PC-9 (cell line): ENCODE measurements at regions not wholly inside any gene's neighbourhood (a gene's known extent, or its start where the extent isn't known, plus 50 kb on each side); places are given as distances from the start of the nearest gene placed in this dataset.

Source experiments
- BruUV-seq: library from RNA; stranded (reverse); fragments of 400-500 nt; replicated peaks from 2 replicates; lab custom pipeline; 2021; lab: Mats Ljungman, UMichigan
- CTCF ChIA-PET: fragments of 300-600 bp; sonication (Branson Sonifier 250); formaldehyde crosslinking; loops from one replicate; lab custom pipeline; 2022; ENCODE audit warnings: antibody characterized with exemption; lab: Charles Lee
- POLR2A ChIA-PET: fragments of 300-600 bp; sonication (Branson Sonifier 250); formaldehyde crosslinking; loops from one replicate; lab custom pipeline; 2022; ENCODE audit warnings: antibody characterized with exemption; ENCODE audit not compliant: unreplicated experiment; lab: Charles Lee
- DNase-seq, 2 experiments: peaks; one replicate each; pipeline versions ENCODE4 v3.0.0 to v3.0.0-alpha.2; 2015 to 2022; ENCODE audit warnings: mixed read lengths in 1 of 2
- H2AFZ ChIP-seq: fragments of 200-600 bp; sonication (generic); 2 replicates; pipeline ENCODE4 v1.8.1; 2017; ENCODE audit warnings: antibody characterized with exemption
- H3F3A ChIP-seq: fragments of 200-600 bp; sonication (generic); 2 replicates; pipeline ENCODE4 v1.8.1; 2017; ENCODE audit warnings: antibody characterized with exemption, mild to moderate bottlenecking, low read depth; ENCODE audit not compliant: insufficient read depth
- H3K27ac ChIP-seq: fragments of 200-600 bp; sonication (generic); 2 replicates; pipeline ENCODE4 v1.6.1; 2016; ENCODE audit warnings: mixed run types
- H3K27me3 ChIP-seq: fragments of 200-600 bp; sonication (generic); 2 replicates; pipeline ENCODE4 v1.6.1; 2016; ENCODE audit warnings: low read depth, mixed run types; ENCODE audit not compliant: insufficient read depth
- H3K36me3 ChIP-seq: fragments of 200-600 bp; sonication (generic); 2 replicates; pipeline ENCODE4 v1.6.1; 2016; ENCODE audit warnings: low read depth, mixed run types
- H3K4me1 ChIP-seq: fragments of 200-600 bp; sonication (generic); replicated peaks from 2 replicates; pipeline ENCODE4 v1.6.1; 2016; ENCODE audit warnings: mixed run types; ENCODE audit not compliant: insufficient read depth
- H3K4me2 ChIP-seq: fragments of 200-600 bp; sonication (generic); 2 replicates; pipeline ENCODE4 v1.6.1; 2017; ENCODE audit warnings: mixed run types
- H3K4me3 ChIP-seq: fragments of 200-600 bp; sonication (generic); 2 replicates; pipeline ENCODE4 v1.6.1; 2016; ENCODE audit warnings: mixed run types
- H3K79me2 ChIP-seq: fragments of 200-600 bp; sonication (generic); 2 replicates; pipeline ENCODE4 v1.6.1; 2017; ENCODE audit warnings: low read depth, mixed run types
- H3K9me2 ChIP-seq: fragments of 200-600 bp; sonication (generic); 2 replicates; pipeline ENCODE4 v1.8.1; 2017; ENCODE audit warnings: mild to moderate bottlenecking; ENCODE audit not compliant: insufficient read depth
- H3K9me3 ChIP-seq: fragments of 200-600 bp; sonication (generic); 2 replicates; pipeline ENCODE4 v1.8.1; 2016; ENCODE audit warnings: low read depth; ENCODE audit not compliant: insufficient read depth
- H4K20me1 ChIP-seq: fragments of 200-600 bp; sonication (generic); 2 replicates; pipeline ENCODE4 v1.8.1; 2017; ENCODE audit not compliant: insufficient read depth
- CTCF ChIP-seq: fragments of 200-600 bp; sonication (generic); conservative IDR thresholded peaks from 2 replicates; pipeline ENCODE4 v1.6.1; 2017; ENCODE audit warnings: mixed run types, antibody characterized with exemption, mild to moderate bottlenecking, moderate library complexity
- EZH2 ChIP-seq: fragments of 200-600 bp; sonication (generic); IDR thresholded peaks from 2 replicates; pipeline ENCODE4 v1.8.0; 2017; ENCODE audit warnings: antibody characterized with exemption, low read depth
- intact Hi-C: fragments of 100-400 bp; cut with micrococcal nuclease; formaldehyde crosslinking; loops from one replicate; pipeline ENCODE4 v1.10.0; 2022; ENCODE audit not compliant: unreplicated experiment

- Histone ChIP-seq H3K79me2 (no peaks in the 10 kb centered on the region), H3K36me3 (no peaks in the 10 kb centered on the region), H3K27me3 (no peaks in the 10 kb centered on the region), H3F3A (no peaks in the 10 kb centered on the region), H3K9me2 (no peaks in the 10 kb centered on the region), H3K27ac (no peak overlapping the region), H3K9me3 (no peaks in the 10 kb centered on the region), H3K4me3 (no peak overlapping the region), H3K4me2 (no peak overlapping the region), H3K4me1 (0 out of 2 replicates have a peak, but pooled peaks cover 5% of the 10 kb centered on the region), H2AFZ (no peak overlapping the region), H4K20me1 (no peaks in the 10 kb centered on the region; the same call in 1 of the 2 replicates)
- TF ChIP-seq CTCF (no peak), EZH2 (no peak)
- CTCF ChIA-PET, result no interaction called here
- POLR2A ChIA-PET, result no interaction called here
- BruUV-seq, result no TSS peak
- no peak for DNase-seq
- intact Hi-C loops, result loop anchor here (5.0 kb wide), 1 partner anchor 236 kb away; no protein-coding TSS in a partner anchor
These were observed 346.7 kb upstream of the LRATD1 start for GRCh38 chr2:14285812-14286211.

- intact Hi-C loops, result loop anchor here (1.0 to 5.0 kb wide), 4 partner anchors 234 to 1300 kb away; no protein-coding TSS in a partner anchor
- H3K9me3 ChIP-seq, result no peaks in the 10 kb centered on the region
- peak; percentile 60 to 76 for DNase-seq
- H3K27ac ChIP-seq, result no peak overlapping the region
- no peaks in the 10 kb centered on the region for H4K20me1 ChIP-seq
- no TSS peak for BruUV-seq
- H3K4me1 ChIP-seq, result 0 out of 2 replicates have a peak, but pooled peaks cover 5% of the 10 kb centered on the region
- TF ChIP-seq EZH2 (no peak), CTCF (no peak; the same call in 1 of the 2 replicates)
- H3K27me3 ChIP-seq, result no peaks in the 10 kb centered on the region
- ChIA-PET POLR2A (no interaction called here), CTCF (no interaction called here)
- no peaks in the 10 kb centered on the region for H3K36me3 ChIP-seq
- no peaks in the 10 kb centered on the region for H3F3A ChIP-seq
- H3K79me2 ChIP-seq, result no peaks in the 10 kb centered on the region
- no peak overlapping the region for H3K4me3 ChIP-seq
- H3K4me2 ChIP-seq, result no peak overlapping the region
- no peak overlapping the region for H2AFZ ChIP-seq
- H3K9me2 ChIP-seq, result no peaks in the 10 kb centered on the region
These were observed 344.5 kb upstream of the LRATD1 start for GRCh38 chr2:14288016-14288415.

- Histone ChIP-seq H3K27ac (no peak overlapping the region), H3K4me2 (no peak overlapping the region), H3K79me2 (no peaks in the 10 kb centered on the region), H3K9me3 (peaks cover 9% of the 10 kb centered on the region; the same call in 1 of the 2 replicates), H3K36me3 (no peaks in the 10 kb centered on the region), H3F3A (peaks cover 7% of the 10 kb centered on the region; the same call in 1 of the 2 replicates), H3K4me1 (peaks cover 20% of the 10 kb centered on the region), H3K27me3 (no peaks in the 10 kb centered on the region), H2AFZ (no peak overlapping the region), H4K20me1 (no peaks in the 10 kb centered on the region), H3K9me2 (no peaks in the 10 kb centered on the region), H3K4me3 (no peak overlapping the region)
- ChIA-PET CTCF (no interaction called here), POLR2A (no interaction called here)
- DNase-seq, result no peak
- TF ChIP-seq CTCF, result no peak
- no peak for TF ChIP-seq EZH2
- no TSS peak for BruUV-seq
- intact Hi-C loops, result no loop called here
These were observed 339.6 kb upstream of the LRATD1 start for GRCh38 chr2:14292964-14293363.
